ENCODE measurements at regions not wholly inside any gene's neighbourhood (a gene's known extent, or its start where the extent isn't known, plus 50 kb on each side); places are given as distances from the start of the nearest gene placed in this dataset.
"Not testable (repeated sequence)": the region's sequence is repeated elsewhere in the genome, so short reads cannot be mapped to it uniquely, and the experiment has no call there.

DNA sequence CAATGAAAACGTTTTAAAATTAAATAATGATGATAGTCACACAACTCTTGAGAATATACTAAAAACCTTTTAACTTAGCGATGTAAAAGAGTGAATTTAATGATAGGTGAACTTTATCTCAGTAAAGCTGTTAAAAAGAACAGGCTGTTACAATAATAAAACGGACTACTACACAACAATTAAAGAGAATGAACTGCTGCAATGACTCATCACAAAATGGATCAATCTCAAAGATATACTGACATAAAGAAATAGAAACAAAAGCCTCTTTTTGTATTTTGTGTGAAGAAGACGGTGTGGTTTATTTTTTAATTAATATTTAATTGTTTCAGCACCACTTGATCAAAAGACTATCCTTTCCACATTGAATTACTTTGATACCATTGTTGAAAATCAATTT is 352.4 kb upstream of the GJE1 start:
- Histone ChIP-seq H3K9ac (ENCODE audit: low read length) (no peak overlapping the region), H3K27ac (ENCODE audit: low read depth, low read length) (no peak overlapping the region), H3K36me3 (ENCODE audit: control insufficient read depth, insufficient read depth, low read length) (no peaks in the 10 kb centered on the region), H3K27me3 (ENCODE audit: control insufficient read depth, insufficient read depth, low read length) (no peaks in the 10 kb centered on the region), H3K9me3 (ENCODE audit: control insufficient read depth, insufficient read depth, low read depth, low read length) (no peaks in the 10 kb centered on the region), H3K4me1 (ENCODE audit: control insufficient read depth, insufficient read depth, low read length) (no peaks in the 10 kb centered on the region), H3K4me3 (ENCODE audit: low read depth, low read length) (no peak overlapping the region)

DNA sequence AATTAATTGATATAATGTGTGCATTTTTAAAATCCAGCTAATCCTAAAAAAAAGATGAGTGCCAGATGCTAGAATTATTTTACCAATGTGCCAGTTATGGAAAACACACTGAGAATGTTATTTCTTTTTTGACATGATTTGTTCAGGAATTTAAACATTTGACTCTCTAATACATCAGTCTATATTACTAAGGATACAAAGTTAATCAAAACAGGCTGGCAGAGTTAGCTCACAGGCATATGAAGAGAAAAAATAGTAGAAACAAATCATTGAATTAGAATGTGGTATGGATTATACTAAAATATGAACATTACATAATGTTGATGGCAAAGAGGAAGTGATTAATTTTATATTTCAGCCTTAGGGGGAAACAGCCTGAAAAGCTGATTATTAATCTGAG is 368.3 kb upstream of the GJE1 start:
- no peaks in the 10 kb centered on the region for H3K4me1 ChIP-seq (ENCODE audit: control insufficient read depth, insufficient read depth, low read length)
- H3K9ac ChIP-seq (ENCODE audit: low read length) = no peak overlapping the region
- H3K27me3 ChIP-seq (ENCODE audit: control insufficient read depth, insufficient read depth, low read length) = no peaks in the 10 kb centered on the region
- H3K4me3 ChIP-seq (ENCODE audit: low read depth, low read length) = no peak overlapping the region
- H3K27ac ChIP-seq (ENCODE audit: low read depth, low read length) = no peak overlapping the region
- no peaks in the 10 kb centered on the region for H3K9me3 ChIP-seq (ENCODE audit: control insufficient read depth, insufficient read depth, low read depth, low read length)
- H3K36me3 ChIP-seq (ENCODE audit: control insufficient read depth, insufficient read depth, low read length) = no peaks in the 10 kb centered on the region

GRCh38 chr6:141758430-141758829 is 374.3 kb upstream of the GJE1 start:
- Histone ChIP-seq H3K4me3 (ENCODE audit: low read depth, low read length) (no peak overlapping the region), H3K4me1 (ENCODE audit: control insufficient read depth, insufficient read depth, low read length) (no peaks in the 10 kb centered on the region), H3K27me3 (ENCODE audit: control insufficient read depth, insufficient read depth, low read length) (no peaks in the 10 kb centered on the region), H3K9me3 (ENCODE audit: control insufficient read depth, insufficient read depth, low read depth, low read length) (no peaks in the 10 kb centered on the region), H3K9ac (ENCODE audit: low read length) (no peak overlapping the region), H3K36me3 (ENCODE audit: control insufficient read depth, insufficient read depth, low read length) (no peaks in the 10 kb centered on the region), H3K27ac (ENCODE audit: low read depth, low read length) (no peak overlapping the region)

- no peaks in the 10 kb centered on the region for H3K36me3 ChIP-seq (ENCODE audit: control insufficient read depth, insufficient read depth, low read length)
- no peak overlapping the region for H3K9ac ChIP-seq (ENCODE audit: low read length)
- H3K4me1 ChIP-seq (ENCODE audit: control insufficient read depth, insufficient read depth, low read length) = no peaks in the 10 kb centered on the region
- H3K4me3 ChIP-seq (ENCODE audit: low read depth, low read length) = no peak overlapping the region
- no peak overlapping the region for H3K27ac ChIP-seq (ENCODE audit: low read depth, low read length)
- H3K27me3 ChIP-seq (ENCODE audit: control insufficient read depth, insufficient read depth, low read length) = no peaks in the 10 kb centered on the region
- H3K9me3 ChIP-seq (ENCODE audit: control insufficient read depth, insufficient read depth, low read depth, low read length) = no peaks in the 10 kb centered on the region
Observed at GRCh38 chr6:141753180-141753579, 379.5 kb upstream of the GJE1 start.

- no peaks in the 10 kb centered on the region for H3K4me1 ChIP-seq (ENCODE audit: control insufficient read depth, insufficient read depth, low read length)
- H3K36me3 ChIP-seq (ENCODE audit: control insufficient read depth, insufficient read depth, low read length) = no peaks in the 10 kb centered on the region
- H3K9me3 ChIP-seq (ENCODE audit: control insufficient read depth, insufficient read depth, low read depth, low read length) = no peaks in the 10 kb centered on the region
- H3K27ac ChIP-seq (ENCODE audit: low read depth, low read length) = no peak overlapping the region
- no peak overlapping the region for H3K9ac ChIP-seq (ENCODE audit: low read length)
- no peak overlapping the region for H3K4me3 ChIP-seq (ENCODE audit: low read depth, low read length)
- H3K27me3 ChIP-seq (ENCODE audit: control insufficient read depth, insufficient read depth, low read length) = no peaks in the 10 kb centered on the region
Observed at GRCh38 chr6:141752677-141753076, 380.0 kb upstream of the GJE1 start.

DNA sequence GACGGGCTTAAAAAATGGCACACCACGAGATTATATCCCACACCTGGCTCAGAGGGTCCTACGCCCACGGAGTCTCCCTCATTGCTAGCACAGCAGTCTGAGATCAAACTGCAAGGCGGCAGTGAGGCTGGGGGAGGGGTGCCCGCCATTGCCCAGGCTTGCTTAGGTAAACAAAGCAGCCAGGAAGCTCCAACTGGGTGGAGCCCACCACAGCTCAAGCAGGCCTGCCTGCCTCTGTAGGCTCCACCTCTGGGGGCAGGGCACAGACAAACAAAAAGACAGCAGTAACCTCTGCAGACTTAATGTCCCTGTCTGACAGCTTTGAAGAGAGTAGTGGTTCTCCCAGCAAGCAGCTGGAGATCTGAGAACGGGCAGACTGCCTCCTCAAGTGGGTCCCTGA is 386.4 kb upstream of the GJE1 start:
- not testable (repeated sequence) for H3K36me3 ChIP-seq (ENCODE audit: control insufficient read depth, insufficient read depth, low read length); H3K27ac ChIP-seq (ENCODE audit: low read depth, low read length); H3K9me3 ChIP-seq (ENCODE audit: control insufficient read depth, insufficient read depth, low read depth, low read length); H3K27me3 ChIP-seq (ENCODE audit: control insufficient read depth, insufficient read depth, low read length); H3K9ac ChIP-seq (ENCODE audit: low read length); H3K4me1 ChIP-seq (ENCODE audit: control insufficient read depth, insufficient read depth, low read length); H3K4me3 ChIP-seq (ENCODE audit: low read depth, low read length)

GRCh38 chr6:141744971-141745370 is 387.8 kb upstream of the GJE1 start:
- no peak overlapping the region for H3K27ac ChIP-seq (ENCODE audit: low read depth, low read length)
- H3K9ac ChIP-seq (ENCODE audit: low read length) = no peak overlapping the region
- H3K9me3 ChIP-seq (ENCODE audit: control insufficient read depth, insufficient read depth, low read depth, low read length) = no peaks in the 10 kb centered on the region; the same call in 1 of the 2 replicates
- H3K27me3 ChIP-seq (ENCODE audit: control insufficient read depth, insufficient read depth, low read length) = no peaks in the 10 kb centered on the region
- H3K4me3 ChIP-seq (ENCODE audit: low read depth, low read length) = no peak overlapping the region
- H3K4me1 ChIP-seq (ENCODE audit: control insufficient read depth, insufficient read depth, low read length) = no peaks in the 10 kb centered on the region
- H3K36me3 ChIP-seq (ENCODE audit: control insufficient read depth, insufficient read depth, low read length) = no peaks in the 10 kb centered on the region

- no peaks in the 10 kb centered on the region for H3K36me3 ChIP-seq (ENCODE audit: control insufficient read depth, insufficient read depth, low read length)
Observed at GRCh38 chr6:141744194-141744925, 388.4 kb upstream of the GJE1 start.

GRCh38 chr6:141736104-141736503 is 396.6 kb upstream of the GJE1 start:
- no peaks in the 10 kb centered on the region for H3K4me1 ChIP-seq (ENCODE audit: control insufficient read depth, insufficient read depth, low read length)
- no peaks in the 10 kb centered on the region for H3K27me3 ChIP-seq (ENCODE audit: control insufficient read depth, insufficient read depth, low read length)
- H3K27ac ChIP-seq (ENCODE audit: low read depth, low read length) = no peak overlapping the region
- no peak overlapping the region for H3K9ac ChIP-seq (ENCODE audit: low read length)
- no peak overlapping the region for H3K4me3 ChIP-seq (ENCODE audit: low read depth, low read length)
- no peaks in the 10 kb centered on the region for H3K9me3 ChIP-seq (ENCODE audit: control insufficient read depth, insufficient read depth, low read depth, low read length)
- no peaks in the 10 kb centered on the region for H3K36me3 ChIP-seq (ENCODE audit: control insufficient read depth, insufficient read depth, low read length)

More at GRCh38 chr6:141744194-141744925, 388.4 kb upstream of the GJE1 start:
- Histone ChIP-seq H3K4me3 (ENCODE audit: low read depth, low read length) (no peak overlapping the region), H3K27ac (ENCODE audit: low read depth, low read length) (no peak overlapping the region), H3K4me1 (ENCODE audit: control insufficient read depth, insufficient read depth, low read length) (no peaks in the 10 kb centered on the region), H3K9me3 (ENCODE audit: control insufficient read depth, insufficient read depth, low read depth, low read length) (no peaks in the 10 kb centered on the region; the same call in 1 of the 2 replicates), H3K9ac (ENCODE audit: low read length) (no peak overlapping the region), H3K27me3 (ENCODE audit: control insufficient read depth, insufficient read depth, low read length) (no peaks in the 10 kb centered on the region)

GRCh38 chr6:141735126-141735525 is 397.6 kb upstream of the GJE1 start:
- no peaks in the 10 kb centered on the region for H3K36me3 ChIP-seq (ENCODE audit: control insufficient read depth, insufficient read depth, low read length)
- no peak overlapping the region for H3K9ac ChIP-seq (ENCODE audit: low read length)
- no peaks in the 10 kb centered on the region for H3K27me3 ChIP-seq (ENCODE audit: control insufficient read depth, insufficient read depth, low read length)
- H3K4me1 ChIP-seq (ENCODE audit: control insufficient read depth, insufficient read depth, low read length) = no peaks in the 10 kb centered on the region
- H3K4me3 ChIP-seq (ENCODE audit: low read depth, low read length) = no peak overlapping the region
- H3K27ac ChIP-seq (ENCODE audit: low read depth, low read length) = no peak overlapping the region
- no peaks in the 10 kb centered on the region for H3K9me3 ChIP-seq (ENCODE audit: control insufficient read depth, insufficient read depth, low read depth, low read length)

- Histone ChIP-seq H3K4me3 (ENCODE audit: low read depth, low read length) (no peak overlapping the region), H3K27ac (ENCODE audit: low read depth, low read length) (no peak overlapping the region), H3K4me1 (ENCODE audit: control insufficient read depth, insufficient read depth, low read length) (no peaks in the 10 kb centered on the region), H3K36me3 (ENCODE audit: control insufficient read depth, insufficient read depth, low read length) (no peaks in the 10 kb centered on the region), H3K27me3 (ENCODE audit: control insufficient read depth, insufficient read depth, low read length) (no peaks in the 10 kb centered on the region), H3K9ac (ENCODE audit: low read length) (no peak overlapping the region), H3K9me3 (ENCODE audit: control insufficient read depth, insufficient read depth, low read depth, low read length) (no peaks in the 10 kb centered on the region)
Observed at GRCh38 chr6:141734071-141734840, 398.5 kb upstream of the GJE1 start.
